GM12864 (cell line): ENCODE measurements at regions not wholly inside any gene's neighbourhood (a gene's known extent, or its start where the extent isn't known, plus 50 kb on each side); places are given as distances from the start of the nearest gene placed in this dataset.

Experiments
- DNase-seq: peaks from one replicate; pipeline ENCODE4 v3.0.0-alpha.2; 2011; ENCODE audit warnings: low read depth
- H3K4me3 ChIP-seq: 2 replicates; pipeline ENCODE4 v1.5.1; 2011; ENCODE audit warnings: mild to moderate bottlenecking, low read depth, low read length, control low read depth
- TF ChIP-seq, protein P1 (sequence below): IDR thresholded peaks from 2 replicates; pipeline ENCODE4 v1.5.1; 2011; ENCODE audit warnings: low read depth, mild to moderate bottlenecking, moderate library complexity, low read length, control low read depth, inconsistent platforms; ENCODE audit errors: missing control alignments

- no peak for DNase-seq
- no peak overlapping the region for H3K4me3 ChIP-seq
- TF ChIP-seq, protein P1, sequence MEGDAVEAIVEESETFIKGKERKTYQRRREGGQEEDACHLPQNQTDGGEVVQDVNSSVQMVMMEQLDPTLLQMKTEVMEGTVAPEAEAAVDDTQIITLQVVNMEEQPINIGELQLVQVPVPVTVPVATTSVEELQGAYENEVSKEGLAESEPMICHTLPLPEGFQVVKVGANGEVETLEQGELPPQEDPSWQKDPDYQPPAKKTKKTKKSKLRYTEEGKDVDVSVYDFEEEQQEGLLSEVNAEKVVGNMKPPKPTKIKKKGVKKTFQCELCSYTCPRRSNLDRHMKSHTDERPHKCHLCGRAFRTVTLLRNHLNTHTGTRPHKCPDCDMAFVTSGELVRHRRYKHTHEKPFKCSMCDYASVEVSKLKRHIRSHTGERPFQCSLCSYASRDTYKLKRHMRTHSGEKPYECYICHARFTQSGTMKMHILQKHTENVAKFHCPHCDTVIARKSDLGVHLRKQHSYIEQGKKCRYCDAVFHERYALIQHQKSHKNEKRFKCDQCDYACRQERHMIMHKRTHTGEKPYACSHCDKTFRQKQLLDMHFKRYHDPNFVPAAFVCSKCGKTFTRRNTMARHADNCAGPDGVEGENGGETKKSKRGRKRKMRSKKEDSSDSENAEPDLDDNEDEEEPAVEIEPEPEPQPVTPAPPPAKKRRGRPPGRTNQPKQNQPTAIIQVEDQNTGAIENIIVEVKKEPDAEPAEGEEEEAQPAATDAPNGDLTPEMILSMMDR = no peak
These were observed 510.1 kb upstream of the CFAP20DC start for GRCh38 chr3:59559721-59560435.

- TF ChIP-seq, protein P1 = no peak
- no peak overlapping the region for H3K4me3 ChIP-seq
- DNase-seq = no peak
These were observed 509.3 kb upstream of the CFAP20DC start for GRCh38 chr3:59558906-59559720.

DNA sequence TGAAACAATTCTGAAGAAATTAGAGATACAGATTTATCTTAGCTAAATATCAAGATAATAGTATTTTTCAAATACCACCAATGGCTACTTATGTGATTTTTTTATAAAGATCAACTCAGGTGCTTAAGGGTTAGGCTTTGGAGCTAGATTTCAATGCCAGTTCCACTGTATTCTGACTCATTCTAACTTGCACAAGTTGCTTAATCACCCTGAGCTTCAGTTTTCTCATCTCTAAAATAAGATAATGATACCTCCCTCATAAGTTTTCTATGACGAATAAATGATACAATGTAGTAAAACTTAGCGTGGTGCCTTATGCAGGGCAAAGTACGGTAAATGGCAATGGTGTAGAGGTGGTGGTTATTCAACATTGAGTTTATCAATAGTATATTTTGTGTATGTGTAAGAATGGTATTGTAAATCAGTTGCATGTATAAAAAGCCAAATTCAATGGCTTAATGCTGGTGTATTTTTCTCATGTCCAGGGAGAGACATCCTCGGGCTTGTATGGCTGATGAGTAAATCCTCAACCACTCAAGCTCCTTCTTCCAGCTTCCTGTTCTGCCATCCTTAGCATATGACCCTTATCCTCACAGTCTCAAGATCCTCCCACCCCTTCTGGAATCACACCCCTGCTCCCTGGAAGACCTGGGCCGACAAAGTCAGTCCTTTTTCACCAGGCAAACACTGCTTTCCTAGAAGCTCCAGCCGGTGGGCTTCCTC, 505.9 kb upstream of the CFAP20DC start:
- DNase-seq = no peak
- no peak overlapping the region for H3K4me3 ChIP-seq
- TF ChIP-seq, protein P1 = no peak

- H3K4me3 ChIP-seq = no peak overlapping the region
- TF ChIP-seq, protein P1 = no peak
- DNase-seq = no peak
These were observed 503.3 kb upstream of the CFAP20DC start for GRCh38 chr3:59553076-59553475.

GRCh38 chr3:59551834-59552233, 502.0 kb upstream of the CFAP20DC start:
- DNase-seq = no peak
- TF ChIP-seq, protein P1 = no peak
- no peak overlapping the region for H3K4me3 ChIP-seq

DNA sequence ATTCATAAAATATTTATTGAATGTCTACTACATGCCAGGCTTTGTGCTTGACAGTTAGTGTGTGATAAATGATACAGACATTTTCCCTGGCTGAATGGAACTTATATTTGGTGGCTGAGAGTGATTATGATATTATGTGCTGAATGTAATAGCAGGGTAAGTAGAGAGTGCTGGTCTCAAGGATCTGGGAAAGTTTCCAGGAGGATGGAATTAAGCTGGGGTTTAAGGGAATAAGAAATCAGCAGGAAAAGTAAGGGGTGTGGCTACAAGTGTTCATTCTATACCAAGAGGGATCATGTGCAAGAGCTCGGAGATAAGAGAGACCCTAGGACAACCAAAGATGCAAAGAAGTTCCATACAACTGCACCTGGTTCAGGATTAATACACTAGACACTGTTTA, 500.1 kb upstream of the CFAP20DC start:
- DNase-seq = no peak
- TF ChIP-seq, protein P1 = no peak
- no peak overlapping the region for H3K4me3 ChIP-seq
